Tibial nerve (tissue), 3 donors: ENCODE measurements at regions not wholly inside any gene's neighbourhood (a gene's known extent, or its start where the extent isn't known, plus 50 kb on each side); places are given as distances from the start of the nearest gene placed in this dataset.
"Not testable (repeated sequence)": the region's sequence is repeated elsewhere in the genome, so short reads cannot be mapped to it uniquely, and the experiment has no call there.

ENCODE experiments used
- POLR2A ChIP-seq, 2 donors: fragments of 450-650 bp; IDR thresholded peaks; one replicate each; pipeline ENCODE4 v1.6.1; 2017; ENCODE audit warnings: antibody characterized with exemption in 2 of 2, mild to moderate bottlenecking in 2 of 2, moderate library complexity in 2 of 2
- TF ChIP-seq, protein P1 (sequence below), 5 experiments: fragments of 200-600 bp in 3 of 5; fragments of 450-650 bp in 2 of 5; sonication (generic) in 3 of 5; IDR thresholded peaks; one replicate each; pipeline ENCODE4 v1.5.1; 2016 to 2019; ENCODE audit warnings: antibody characterized with exemption in 5 of 5, mild to moderate bottlenecking in 3 of 5, moderate library complexity in 2 of 5

DNA sequence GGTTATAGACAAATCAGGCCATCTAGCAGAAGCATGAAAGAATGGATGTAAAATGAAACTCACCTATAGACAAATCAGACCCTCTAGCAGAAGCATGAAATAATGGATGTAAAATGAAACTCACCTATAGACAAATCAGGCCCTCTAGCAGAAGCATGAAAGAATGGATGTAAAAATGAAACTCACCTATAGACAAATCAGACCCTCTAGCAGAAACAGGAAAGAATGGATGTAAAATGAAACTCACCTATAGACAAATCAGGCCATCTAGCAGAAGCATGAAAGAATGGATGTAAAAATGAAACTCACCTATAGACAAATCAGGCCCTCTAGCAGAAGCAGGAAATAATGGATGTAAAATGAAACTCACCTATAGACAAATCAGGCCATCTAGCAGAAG is 137.9 kb downstream of the ASMT start:
- TF ChIP-seq, protein P1, sequence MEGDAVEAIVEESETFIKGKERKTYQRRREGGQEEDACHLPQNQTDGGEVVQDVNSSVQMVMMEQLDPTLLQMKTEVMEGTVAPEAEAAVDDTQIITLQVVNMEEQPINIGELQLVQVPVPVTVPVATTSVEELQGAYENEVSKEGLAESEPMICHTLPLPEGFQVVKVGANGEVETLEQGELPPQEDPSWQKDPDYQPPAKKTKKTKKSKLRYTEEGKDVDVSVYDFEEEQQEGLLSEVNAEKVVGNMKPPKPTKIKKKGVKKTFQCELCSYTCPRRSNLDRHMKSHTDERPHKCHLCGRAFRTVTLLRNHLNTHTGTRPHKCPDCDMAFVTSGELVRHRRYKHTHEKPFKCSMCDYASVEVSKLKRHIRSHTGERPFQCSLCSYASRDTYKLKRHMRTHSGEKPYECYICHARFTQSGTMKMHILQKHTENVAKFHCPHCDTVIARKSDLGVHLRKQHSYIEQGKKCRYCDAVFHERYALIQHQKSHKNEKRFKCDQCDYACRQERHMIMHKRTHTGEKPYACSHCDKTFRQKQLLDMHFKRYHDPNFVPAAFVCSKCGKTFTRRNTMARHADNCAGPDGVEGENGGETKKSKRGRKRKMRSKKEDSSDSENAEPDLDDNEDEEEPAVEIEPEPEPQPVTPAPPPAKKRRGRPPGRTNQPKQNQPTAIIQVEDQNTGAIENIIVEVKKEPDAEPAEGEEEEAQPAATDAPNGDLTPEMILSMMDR (IDR thresholded peaks at IDR 0.05): not testable (repeated sequence)
- TF ChIP-seq POLR2A (IDR thresholded peaks at IDR 0.05): not testable (repeated sequence)
